ENCODE measurements at regions not wholly inside any gene's neighbourhood (a gene's known extent, or its start where the extent isn't known, plus 50 kb on each side); places are given as distances from the start of the nearest gene placed in this dataset.
"Not testable (repeated sequence)": the region's sequence is repeated elsewhere in the genome, so short reads cannot be mapped to it uniquely, and the experiment has no call there.

- DNase-seq, result no peak
Observed at GRCh38 chr17:53765609-53766008, 57.1 kb upstream of the KIF2B start.

DNA sequence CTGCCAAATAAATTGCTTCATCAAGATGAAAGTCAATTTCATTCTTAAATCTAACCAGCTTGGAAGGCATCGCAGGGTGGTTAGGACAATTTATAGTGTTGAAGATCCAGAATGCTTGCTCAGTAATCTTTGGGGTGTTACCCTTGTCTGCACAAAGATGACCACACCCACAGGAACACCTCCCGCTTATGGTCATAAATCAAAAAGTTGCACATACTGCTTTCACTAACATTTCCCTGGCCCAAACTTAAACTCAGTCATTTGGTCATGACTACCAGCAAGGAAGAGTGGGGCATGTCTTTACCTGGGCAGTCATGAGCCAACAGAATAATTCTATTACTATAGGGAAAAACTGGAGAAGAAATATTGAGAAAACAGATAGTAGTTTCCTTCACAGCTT is 57.6 kb upstream of the KIF2B start:
- no peak for DNase-seq

- DNase-seq, result no peak
Observed at GRCh38 chr17:53757559-53757958, 65.2 kb upstream of the KIF2B start.

DNA sequence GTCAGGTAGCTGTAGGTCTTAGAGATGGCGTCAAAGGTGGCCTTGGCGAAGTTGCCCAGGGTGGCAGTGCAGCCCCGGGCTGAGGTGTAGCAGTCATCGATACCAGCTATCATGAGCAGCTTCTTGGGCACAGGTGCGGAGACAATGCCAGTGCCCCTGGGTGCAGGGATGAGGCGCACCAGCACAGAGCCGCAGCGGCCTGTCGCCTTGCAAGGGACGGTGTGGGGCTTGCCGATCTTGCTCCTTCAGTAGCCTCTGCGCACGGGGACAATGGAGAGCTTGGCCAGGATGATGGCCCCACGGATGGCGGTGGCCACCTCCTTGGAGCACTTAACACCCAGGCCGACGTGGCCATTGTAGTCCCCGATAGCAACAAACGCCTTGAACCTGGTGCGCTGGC is 65.6 kb upstream of the KIF2B start:
- DNase-seq, result not testable (repeated sequence)

DNA sequence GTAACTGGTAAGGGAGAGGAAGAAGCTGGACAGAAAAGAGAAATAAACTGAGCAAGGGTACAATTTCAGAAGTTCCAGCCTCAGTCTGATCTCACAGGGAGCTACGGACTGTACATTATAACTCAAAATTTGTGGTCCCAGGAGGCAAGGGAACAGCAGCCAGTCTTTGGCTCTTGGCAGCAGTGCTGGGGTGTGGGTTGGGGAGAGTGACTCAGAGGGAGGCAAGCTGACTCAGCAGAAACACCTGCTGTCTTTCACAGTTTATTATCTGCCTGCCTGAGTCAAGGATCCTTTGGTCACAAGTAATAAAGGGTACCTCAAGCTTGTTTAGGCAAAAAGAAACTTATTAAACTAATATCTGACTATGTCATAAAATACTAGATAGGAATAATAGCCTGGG is 73.5 kb upstream of the KIF2B start:
- no peak for DNase-seq

DNA sequence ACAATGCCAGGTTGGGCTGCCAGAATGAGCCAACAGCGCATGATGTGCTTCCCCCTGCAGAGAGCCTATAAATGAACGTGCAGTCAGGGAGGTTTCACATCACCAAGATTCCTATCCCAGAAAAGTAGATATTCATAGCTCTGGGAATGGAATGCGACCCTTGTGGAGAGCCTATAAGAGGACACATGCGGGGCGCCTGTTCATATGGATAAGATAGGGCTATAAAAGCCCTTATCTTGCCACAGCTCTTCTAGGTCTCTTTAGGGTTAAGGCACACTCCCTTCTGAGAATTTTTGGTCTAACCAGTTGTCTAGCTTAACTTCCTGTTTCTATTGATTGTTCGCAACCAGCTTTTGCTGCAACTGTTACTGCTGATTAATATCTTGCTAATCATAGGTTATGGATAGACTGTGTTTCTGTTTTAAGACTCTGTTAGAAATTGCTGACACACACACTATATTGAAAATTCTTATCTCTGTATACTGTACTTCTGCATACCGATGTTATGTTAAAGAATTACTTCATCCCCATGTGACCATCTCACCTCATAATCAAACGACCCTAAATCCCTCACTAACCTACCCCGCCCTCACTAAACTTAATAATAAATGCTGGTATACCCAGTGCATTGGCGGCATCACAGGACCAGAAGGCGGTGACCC is 74.4 kb upstream of the KIF2B start:
- DNase-seq, result not testable (repeated sequence)

DNA sequence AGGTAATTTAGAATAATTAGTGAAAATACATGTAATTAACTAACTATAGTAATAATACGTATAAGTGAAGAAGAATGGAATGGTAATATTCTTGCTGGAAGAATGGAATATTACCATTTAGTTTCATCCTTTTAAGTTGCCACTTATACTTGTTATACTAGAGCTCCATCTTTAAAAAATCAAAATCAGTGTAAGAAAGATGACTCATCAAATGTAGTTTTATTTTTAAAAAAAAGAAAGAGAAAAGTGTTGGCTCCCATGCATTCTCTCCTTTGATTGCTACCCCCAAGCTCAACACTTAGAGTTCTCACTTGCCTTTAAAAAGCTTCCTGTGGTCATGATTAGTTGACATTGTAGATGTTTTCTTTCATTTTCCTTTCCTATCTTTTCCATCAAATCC is 82.4 kb upstream of the KIF2B start:
- no peak for DNase-seq

DNA sequence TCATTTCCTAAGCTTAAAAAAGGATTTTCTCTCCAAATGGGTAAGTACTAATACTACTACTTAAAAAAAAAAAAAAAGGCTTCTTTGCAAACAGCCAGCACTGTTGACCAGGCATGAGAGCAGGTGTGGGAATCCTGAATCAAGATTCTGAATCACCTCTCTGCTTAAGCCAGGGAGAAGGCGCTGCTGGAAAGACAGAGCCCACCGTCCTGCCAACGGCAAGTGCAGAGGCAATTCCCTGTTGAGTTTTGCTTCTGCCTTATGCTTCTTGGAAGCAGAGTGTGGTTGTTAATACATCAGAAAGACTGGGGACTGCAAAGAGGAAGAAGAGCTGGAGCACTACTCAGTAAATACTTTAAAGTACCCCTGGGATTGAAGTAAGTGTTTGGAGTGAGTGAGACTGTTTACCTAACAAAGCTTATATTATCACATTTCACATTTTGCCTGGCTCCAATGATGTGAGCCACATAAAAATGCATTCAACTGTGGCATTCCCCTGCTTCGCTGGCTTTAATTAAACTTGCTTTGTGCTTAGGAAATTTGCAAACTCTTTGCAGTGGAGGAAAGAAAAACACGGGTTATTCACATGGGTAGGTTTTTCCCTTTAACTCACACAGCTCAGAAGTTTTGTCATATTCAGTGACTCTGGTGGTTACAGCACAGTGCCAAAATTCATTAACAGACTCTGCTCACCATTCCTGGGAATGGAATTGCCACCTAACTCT is 86.0 kb upstream of the KIF2B start:
- no peak for DNase-seq

DNA sequence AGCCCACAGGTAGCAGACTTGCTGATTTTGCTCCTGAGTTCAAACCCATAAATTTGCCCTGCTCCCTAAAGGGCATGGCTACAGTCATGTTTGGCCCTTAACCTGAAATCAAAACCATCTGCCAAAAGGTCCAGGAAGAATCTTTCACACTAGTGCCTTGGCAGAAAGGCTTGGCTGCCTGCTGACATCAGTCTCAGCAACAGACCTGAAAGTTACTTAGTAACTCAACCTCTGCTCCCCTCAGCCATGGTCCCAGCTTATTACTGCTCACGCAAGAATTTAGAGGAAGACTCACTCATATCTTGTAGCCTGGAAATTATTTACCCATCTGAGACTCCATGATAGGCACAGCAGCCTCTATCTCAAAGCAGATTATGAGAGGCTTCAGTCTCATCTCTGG is 98.0 kb upstream of the KIF2B start:
- DNase-seq, result no peak

- DNase-seq, result no peak
Observed at GRCh38 chr17:53722407-53722806, 100.3 kb upstream of the KIF2B start.

DNA sequence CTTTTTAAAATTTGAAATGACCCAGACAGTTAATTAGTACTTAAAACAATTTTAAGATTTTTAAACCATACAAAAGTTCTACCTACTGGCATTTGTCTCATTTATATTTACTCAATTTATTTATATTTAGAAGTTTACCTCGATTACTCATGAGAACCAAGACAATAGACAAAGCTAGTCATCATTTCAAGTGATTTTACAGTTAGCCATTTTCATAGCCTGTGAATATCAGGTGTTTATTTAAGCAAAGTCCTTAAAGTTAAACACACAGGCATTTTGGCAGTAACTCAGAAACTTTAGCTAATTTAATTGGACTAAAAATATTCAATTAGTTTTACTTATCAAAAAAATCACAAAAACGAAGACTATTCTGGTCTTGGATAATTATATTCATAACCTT is 101.6 kb upstream of the KIF2B start:
- no peak for DNase-seq

GRCh38 chr17:53719229-53719628 is 103.5 kb upstream of the KIF2B start:
- DNase-seq, result no peak

DNA sequence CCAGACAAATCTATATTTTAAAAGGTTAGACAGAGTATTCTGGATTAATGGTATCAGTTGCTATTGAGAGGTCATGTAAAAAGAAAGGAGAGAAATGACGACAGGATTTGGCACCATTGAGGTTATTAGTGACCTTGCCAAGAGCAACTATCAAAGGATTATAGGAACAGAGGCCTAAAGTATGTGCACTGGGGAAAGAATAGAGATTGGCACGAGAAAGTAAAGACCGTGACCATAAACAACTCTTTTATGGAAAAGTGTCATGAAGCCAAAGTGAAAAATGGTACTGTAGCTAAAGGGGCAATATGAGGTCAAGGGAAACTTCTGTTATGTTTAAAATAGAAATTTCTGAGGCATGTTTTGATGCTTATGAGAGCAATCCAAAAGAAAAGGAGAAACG is 115.2 kb upstream of the KIF2B start:
- DNase-seq, result no peak

DNA sequence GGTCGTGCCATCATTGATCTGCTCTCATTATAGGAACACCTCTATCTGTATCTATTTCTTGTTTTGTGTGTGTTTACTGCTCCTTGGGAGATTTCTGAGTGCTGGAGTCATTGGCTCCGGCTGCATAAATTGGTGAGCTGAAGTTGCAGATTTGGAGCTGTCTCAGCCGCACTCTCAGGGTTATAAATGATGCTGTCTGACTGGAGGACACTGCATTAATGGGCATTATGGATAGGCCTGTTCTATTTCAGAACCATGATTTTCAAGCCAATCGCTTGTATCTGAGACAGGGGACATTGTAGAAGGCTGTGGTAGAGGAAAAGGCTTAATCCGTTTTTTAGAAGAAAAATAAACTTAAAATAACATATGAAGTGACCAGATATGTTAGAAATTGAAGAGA is 126.4 kb upstream of the KIF2B start:
- DNase-seq, result no peak

DNA sequence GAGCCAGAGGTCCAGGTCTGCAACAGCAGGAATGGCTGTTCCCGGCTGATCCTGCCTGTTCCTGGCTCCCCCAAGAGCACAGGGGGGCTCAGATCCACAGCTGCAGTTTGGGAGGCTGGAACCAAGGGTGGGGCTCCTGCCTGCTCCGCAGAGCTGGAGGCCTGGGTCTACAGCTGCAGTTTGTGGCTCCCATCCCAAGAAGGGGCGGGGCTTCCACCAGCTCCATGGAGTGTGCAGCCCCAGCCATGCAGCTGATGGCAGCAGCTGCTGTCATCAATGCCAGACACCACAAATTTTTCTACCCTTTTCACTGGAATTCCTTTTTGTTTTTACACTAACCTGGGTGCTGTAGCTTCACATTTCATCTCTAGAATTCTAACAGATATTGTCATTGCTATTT is 135.4 kb upstream of the KIF2B start:
- no peak for DNase-seq

DNA sequence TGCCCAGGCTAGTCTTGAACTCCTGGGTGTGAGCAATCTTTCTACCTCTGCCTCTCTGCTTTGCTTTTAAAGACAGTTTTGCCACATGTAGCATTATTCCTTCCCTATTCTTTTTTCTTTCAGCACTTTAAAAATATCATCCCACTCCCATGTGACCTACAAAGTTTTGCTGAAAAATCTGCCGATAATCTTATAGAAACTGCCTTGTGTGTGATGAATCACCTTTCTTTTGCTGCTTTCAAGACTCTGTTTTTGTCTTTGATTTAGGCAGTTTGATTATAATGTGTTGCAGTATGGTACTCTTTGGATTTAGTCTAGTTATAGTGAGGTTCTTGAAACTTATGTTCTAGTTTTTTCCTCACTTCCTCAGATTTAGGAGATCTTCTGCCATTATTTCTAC is 142.0 kb upstream of the KIF2B start:
- no peak for DNase-seq

DNA sequence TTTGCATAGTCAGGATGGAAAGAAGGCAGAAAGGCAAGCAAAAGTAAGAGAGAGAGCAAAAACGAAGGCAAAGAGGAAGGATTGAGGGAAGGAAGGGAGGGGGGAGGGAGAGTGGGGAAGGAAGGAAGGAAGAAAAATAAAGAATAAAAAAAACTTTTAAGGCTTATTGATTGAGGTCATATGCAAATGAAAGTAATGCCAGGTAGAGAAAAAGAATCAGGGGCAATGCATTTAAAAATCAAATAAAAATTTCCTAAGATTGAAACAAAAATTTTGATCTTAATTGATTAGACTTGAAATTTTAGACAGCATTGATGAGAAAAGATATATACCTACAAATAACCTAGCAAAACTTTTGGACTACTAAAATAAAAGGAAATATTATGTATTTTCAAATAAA is 153.9 kb upstream of the KIF2B start:
- DNase-seq, result no peak

DNA sequence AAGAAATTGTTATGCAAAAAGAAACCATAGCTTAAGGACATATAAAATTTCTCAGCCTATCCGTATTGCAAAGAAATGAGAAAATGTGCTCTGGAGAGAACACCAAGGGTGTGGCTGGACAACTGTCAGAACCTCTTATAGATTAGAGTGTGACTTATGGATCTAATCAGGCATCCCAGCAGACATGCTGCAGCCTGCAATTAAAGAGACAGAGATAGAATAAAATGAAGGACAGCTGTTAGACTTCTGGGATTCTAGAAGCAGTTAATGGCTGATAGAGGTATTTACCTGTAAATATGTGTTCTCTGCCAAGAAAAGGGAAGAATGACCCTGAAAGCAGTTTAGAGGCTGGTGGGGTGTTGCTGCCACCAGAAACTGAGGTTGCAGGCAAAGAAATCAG is 160.1 kb upstream of the KIF2B start:
- DNase-seq, result no peak

DNA sequence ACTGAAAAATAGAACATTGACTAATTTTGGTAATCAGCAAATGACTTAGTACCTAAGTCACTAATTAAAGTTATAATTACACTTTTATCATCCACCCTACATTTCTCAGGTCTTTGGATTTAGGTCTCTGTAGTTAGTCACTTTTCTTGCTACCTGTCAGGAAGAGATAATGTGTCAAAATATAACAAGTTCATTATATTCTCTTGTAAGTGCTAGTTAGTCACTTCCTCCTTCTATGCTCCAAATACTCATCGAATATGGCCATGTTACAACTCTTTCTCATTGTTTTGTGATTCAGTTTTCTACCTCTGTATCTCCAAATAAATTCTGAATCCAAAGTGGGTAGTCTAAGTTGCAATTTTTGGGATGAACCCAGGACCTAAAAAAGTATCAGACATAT is 163.5 kb upstream of the KIF2B start:
- no peak for DNase-seq

GRCh38 chr17:53655591-53655990 is 167.1 kb upstream of the KIF2B start:
- no peak for DNase-seq

DNA sequence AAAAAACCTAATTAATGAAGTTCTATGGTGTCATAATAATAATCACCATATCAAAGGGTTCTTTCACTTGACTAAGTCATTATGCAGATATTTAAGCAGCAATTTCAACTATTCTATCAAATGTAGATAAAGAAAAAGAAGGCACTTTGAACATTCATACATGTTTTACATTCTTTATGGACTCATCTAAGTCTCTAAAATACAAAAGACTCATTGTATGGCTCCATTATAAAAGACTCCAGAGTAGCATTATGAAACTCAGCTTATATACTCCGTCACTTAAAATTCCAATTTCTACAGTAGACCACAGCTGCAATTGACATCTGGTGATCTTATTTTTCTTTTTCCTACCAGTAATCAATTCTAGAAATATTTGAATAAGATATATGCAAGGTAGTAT is 173.5 kb upstream of the KIF2B start:
- DNase-seq, result no peak

DNA sequence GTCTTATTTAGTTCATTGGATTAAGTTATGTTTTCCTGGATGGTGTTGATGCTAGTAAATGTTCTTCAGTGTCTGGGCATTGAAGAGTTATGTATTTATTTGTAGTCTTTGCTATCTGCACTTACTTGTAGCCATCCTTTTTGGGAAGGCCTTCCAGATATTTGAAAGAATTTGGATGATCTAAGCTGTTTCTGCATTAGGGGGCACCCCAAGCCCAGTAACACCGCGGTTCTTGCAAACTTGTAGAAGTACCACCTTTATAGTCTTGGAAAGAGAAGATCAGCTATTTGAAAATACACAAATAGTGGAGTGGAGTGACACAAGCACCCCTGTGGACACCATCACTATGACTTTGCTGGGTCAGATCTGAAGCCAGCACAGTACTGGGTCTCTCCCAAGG is 175.9 kb upstream of the KIF2B start:
- DNase-seq, result no peak

DNA sequence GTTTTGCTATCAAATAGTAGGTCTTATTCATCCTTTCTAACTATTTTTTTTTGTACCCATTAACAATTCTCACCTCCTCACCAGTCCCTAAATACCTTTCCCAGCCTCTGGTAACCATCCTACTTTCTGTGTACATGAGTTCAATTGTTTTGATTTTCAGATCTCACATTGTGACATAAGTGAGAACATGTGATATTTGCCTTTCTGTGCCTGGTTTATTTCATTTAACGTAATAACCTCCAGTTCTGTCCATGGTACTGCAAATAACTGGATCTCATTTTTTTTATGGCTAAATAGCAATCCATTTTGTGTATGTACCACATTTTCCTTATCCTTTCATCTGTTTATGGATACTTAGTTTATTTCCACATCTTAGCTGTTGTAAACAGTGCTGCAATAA is 181.9 kb upstream of the KIF2B start:
- no peak for DNase-seq

DNA sequence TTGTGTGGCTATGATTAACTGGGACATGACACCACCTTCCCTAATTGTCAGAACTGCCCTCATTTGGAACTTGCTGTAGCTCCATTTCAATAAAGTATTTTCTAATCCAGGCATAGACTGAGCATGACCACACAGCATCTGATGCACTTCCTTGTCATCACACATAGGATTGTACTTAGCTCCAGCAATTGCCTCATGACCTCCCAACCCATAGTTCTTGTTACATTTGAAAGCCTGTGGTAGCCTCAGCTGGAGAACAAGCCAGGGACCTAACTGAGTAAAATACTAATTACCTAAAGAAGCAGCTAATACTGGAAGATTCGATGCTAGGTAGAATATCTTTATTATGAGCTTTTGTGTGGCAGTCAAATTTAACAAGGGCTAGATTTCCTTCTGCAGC is 187.3 kb upstream of the KIF2B start:
- no peak for DNase-seq

DNA sequence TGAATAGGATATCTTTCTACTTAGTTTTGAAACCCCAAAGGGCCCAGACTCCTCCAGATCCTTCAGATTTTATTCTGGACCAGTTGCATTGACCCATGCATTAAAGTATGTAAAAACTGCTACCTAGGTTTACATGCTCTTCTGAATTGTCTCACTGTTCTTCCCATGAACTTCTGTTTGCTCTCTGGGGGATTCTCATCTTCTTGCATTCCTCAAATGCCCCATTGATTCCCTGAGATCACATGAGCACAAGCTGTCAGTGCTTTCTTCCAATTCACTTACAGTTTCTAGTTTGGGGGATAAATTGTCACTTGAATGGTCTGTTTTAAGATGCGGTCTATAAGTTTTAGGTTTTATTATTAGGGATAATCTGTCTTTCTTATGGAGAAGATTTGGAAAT is 188.9 kb upstream of the KIF2B start:
- no peak for DNase-seq
